Activated CD8-positive, alpha-beta T cell treated with anti-CD3 and anti-CD28 coated beads for 36 hours (primary cell): ENCODE measurements at regions not wholly inside any gene's neighbourhood (a gene's known extent, or its start where the extent isn't known, plus 50 kb on each side); places are given as distances from the start of the nearest gene placed in this dataset.

Source experiments
- ATAC-seq: fragments of 200-7000 bp; cut with Tn5 transposase; one replicate; pipeline ENCODE4 v1.10.0; 2021; ENCODE audit warnings: mild to moderate bottlenecking, moderate library complexity
- CTCF ChIA-PET: fragments of 350-600 bp; sonication (Branson Sonifier 250); formaldehyde crosslinking; loops from one replicate; lab custom pipeline; 2021; ENCODE audit warnings: antibody characterized with exemption; lab: Charles Lee
- POLR2A ChIA-PET: fragments of 350-600 bp; sonication (Branson Sonifier 250); formaldehyde crosslinking; loops from one replicate; lab custom pipeline; 2021; ENCODE audit warnings: antibody characterized with exemption; lab: Charles Lee
- DNase-seq: peaks from one replicate; pipeline ENCODE4 v3.0.0-alpha.2; 2020
- H3K27ac Mint-ChIP-seq: one replicate; pipeline ENCODE4 v1.8.0; 2021; ENCODE audit warnings: mild to moderate bottlenecking, mixed read lengths
- H3K27me3 Mint-ChIP-seq: one replicate; pipeline ENCODE4 v1.8.0; 2021; ENCODE audit warnings: mixed read lengths
- H3K36me3 Mint-ChIP-seq: one replicate; pipeline ENCODE4 v1.8.0; 2021; ENCODE audit warnings: low read depth, mixed read lengths
- H3K4me1 Mint-ChIP-seq: one replicate; pipeline ENCODE4 v1.8.0; 2021; ENCODE audit warnings: low read depth, mixed read lengths
- H3K4me3 Mint-ChIP-seq: one replicate; pipeline ENCODE4 v1.8.0; 2021; ENCODE audit warnings: mild to moderate bottlenecking, moderate library complexity, mixed read lengths
- H3K9me3 Mint-ChIP-seq: one replicate; pipeline ENCODE4 v1.8.0; 2021; ENCODE audit warnings: mixed read lengths
- intact Hi-C: fragments of 100-400 bp; cut with micrococcal nuclease; formaldehyde crosslinking; loops from one replicate; pipeline ENCODE4 v1.10.0; 2022
- TF ChIP-seq, protein P1 (sequence below): fragments of 200-600 bp; IDR thresholded peaks from one replicate; pipeline ENCODE4 v1.8.0; 2022; ENCODE audit warnings: antibody characterized with exemption, mild to moderate bottlenecking

- no peaks in the 10 kb centered on the region for H3K36me3 Mint-ChIP-seq
- peaks cover 8% of the 10 kb centered on the region for H3K4me1 Mint-ChIP-seq
- CTCF ChIA-PET, result no interaction called here
- DNase-seq, result no peak
- TF ChIP-seq, protein P1, sequence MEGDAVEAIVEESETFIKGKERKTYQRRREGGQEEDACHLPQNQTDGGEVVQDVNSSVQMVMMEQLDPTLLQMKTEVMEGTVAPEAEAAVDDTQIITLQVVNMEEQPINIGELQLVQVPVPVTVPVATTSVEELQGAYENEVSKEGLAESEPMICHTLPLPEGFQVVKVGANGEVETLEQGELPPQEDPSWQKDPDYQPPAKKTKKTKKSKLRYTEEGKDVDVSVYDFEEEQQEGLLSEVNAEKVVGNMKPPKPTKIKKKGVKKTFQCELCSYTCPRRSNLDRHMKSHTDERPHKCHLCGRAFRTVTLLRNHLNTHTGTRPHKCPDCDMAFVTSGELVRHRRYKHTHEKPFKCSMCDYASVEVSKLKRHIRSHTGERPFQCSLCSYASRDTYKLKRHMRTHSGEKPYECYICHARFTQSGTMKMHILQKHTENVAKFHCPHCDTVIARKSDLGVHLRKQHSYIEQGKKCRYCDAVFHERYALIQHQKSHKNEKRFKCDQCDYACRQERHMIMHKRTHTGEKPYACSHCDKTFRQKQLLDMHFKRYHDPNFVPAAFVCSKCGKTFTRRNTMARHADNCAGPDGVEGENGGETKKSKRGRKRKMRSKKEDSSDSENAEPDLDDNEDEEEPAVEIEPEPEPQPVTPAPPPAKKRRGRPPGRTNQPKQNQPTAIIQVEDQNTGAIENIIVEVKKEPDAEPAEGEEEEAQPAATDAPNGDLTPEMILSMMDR, result no peak
- POLR2A ChIA-PET, result no interaction called here
- intact Hi-C loops, result no loop called here
- H3K4me3 Mint-ChIP-seq, result no peak overlapping the region
- no peak for ATAC-seq
- no peaks in the 10 kb centered on the region for H3K9me3 Mint-ChIP-seq
- H3K27ac Mint-ChIP-seq, result no peak overlapping the region
- peaks cover 5% of the 10 kb centered on the region for H3K27me3 Mint-ChIP-seq
These were observed 165.9 kb upstream of the MEX3C start for GRCh38 chr18:51363384-51363783.

- no peaks in the 10 kb centered on the region for H3K36me3 Mint-ChIP-seq
- DNase-seq, result no peak
- TF ChIP-seq, protein P1, result no peak
- H3K4me1 Mint-ChIP-seq, result no peaks in the 10 kb centered on the region
- no peak for ATAC-seq
- intact Hi-C loops, result no loop called here
- H3K4me3 Mint-ChIP-seq, result no peak overlapping the region
- H3K9me3 Mint-ChIP-seq, result peaks cover 3% of the 10 kb centered on the region
- CTCF ChIA-PET, result interaction anchor here (1.6 kb wide), 1 partner anchor 14 kb away, joined by 3 read pairs; no protein-coding TSS in a partner anchor
- peaks cover 21% of the 10 kb centered on the region for H3K27me3 Mint-ChIP-seq
- H3K27ac Mint-ChIP-seq, result no peak overlapping the region
- POLR2A ChIA-PET, result no interaction called here
These were observed 173.5 kb upstream of the MEX3C start for GRCh38 chr18:51370996-51371395.

- DNase-seq (no peak), ATAC-seq (no peak)
- POLR2A ChIA-PET, result no interaction called here
- Mint-ChIP-seq H3K4me3 (no peak overlapping the region), H3K27ac (no peak overlapping the region), H3K27me3 (peaks cover 21% of the 10 kb centered on the region), H3K4me1 (no peaks in the 10 kb centered on the region), H3K9me3 (peaks cover 3% of the 10 kb centered on the region), H3K36me3 (no peaks in the 10 kb centered on the region)
- CTCF ChIA-PET, result interaction anchor here (1.6 kb wide), 1 partner anchor 13 kb away, joined by 3 read pairs; no protein-coding TSS in a partner anchor
- intact Hi-C loops, result no loop called here
- TF ChIP-seq, protein P1, result no peak
These were observed 174.4 kb upstream of the MEX3C start for GRCh38 chr18:51371929-51372328.

DNA sequence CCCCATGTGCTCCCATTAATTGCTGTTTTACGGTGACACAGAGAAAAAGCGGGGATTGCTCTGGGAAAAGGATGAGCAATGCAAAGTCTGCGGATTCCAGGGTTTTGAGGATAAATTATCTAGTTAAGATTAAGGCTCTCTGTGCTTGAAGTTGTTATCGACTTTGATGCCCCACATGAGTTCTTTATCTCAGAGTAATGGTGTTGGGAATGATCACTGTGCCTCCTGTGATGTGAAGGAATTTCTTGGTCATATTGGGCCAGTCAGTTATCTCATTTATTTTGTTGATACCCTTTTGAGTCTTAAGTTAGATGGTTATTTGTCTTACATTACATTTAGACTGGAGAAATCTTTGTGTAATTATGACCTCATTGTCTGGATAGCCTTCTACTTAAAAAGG, 184.6 kb upstream of the MEX3C start:
- peaks cover 1% of the 10 kb centered on the region for H3K27me3 Mint-ChIP-seq
- no peaks in the 10 kb centered on the region for H3K4me1 Mint-ChIP-seq
- TF ChIP-seq, protein P1, result no peak

GRCh38 chr18:51383116-51383515, 185.6 kb upstream of the MEX3C start:
- Mint-ChIP-seq H3K9me3 (no peaks in the 10 kb centered on the region), H3K36me3 (no peaks in the 10 kb centered on the region), H3K27ac (no peak overlapping the region), H3K4me1 (no peaks in the 10 kb centered on the region), H3K4me3 (no peak overlapping the region), H3K27me3 (no peaks in the 10 kb centered on the region)
- ChIA-PET CTCF (interaction anchor here (1.1 kb wide), 1 partner anchor 9 kb away, joined by 3 read pairs; no protein-coding TSS in a partner anchor), POLR2A (no interaction called here)
- TF ChIP-seq, protein P1, result no peak
- no peak for ATAC-seq
- intact Hi-C loops, result loop anchor here (10.0 kb wide), 1 partner anchor 278 kb away; no protein-coding TSS in a partner anchor
- DNase-seq, result no peak

More for the DNA sequence above, 184.6 kb upstream of the MEX3C start:
- no peak for DNase-seq
- no peaks in the 10 kb centered on the region for H3K9me3 Mint-ChIP-seq
- CTCF ChIA-PET, result no interaction called here
- POLR2A ChIA-PET, result no interaction called here
- no peak overlapping the region for H3K27ac Mint-ChIP-seq
- no peaks in the 10 kb centered on the region for H3K36me3 Mint-ChIP-seq
- intact Hi-C loops, result loop anchor here (10.0 kb wide), 1 partner anchor 277 kb away; no protein-coding TSS in a partner anchor
- no peak overlapping the region for H3K4me3 Mint-ChIP-seq
- ATAC-seq, result no peak
